EH (cell line): ENCODE measurements at regions not wholly inside any gene's neighbourhood (a gene's known extent, or its start where the extent isn't known, plus 50 kb on each side); places are given as distances from the start of the nearest gene placed in this dataset.
"Not testable (repeated sequence)": the region's sequence is repeated elsewhere in the genome, so short reads cannot be mapped to it uniquely, and the experiment has no call there.

Source experiments
- DNase-seq: peaks from one replicate; pipeline ENCODE4 v3.0.0-alpha.2; 2015; ENCODE audit warnings: low read depth

GRCh38 chr4:127383666-127384065 lies 249.1 kb upstream of the INTU start:
- DNase-seq, result no peak

- no peak for DNase-seq
Measured at GRCh38 chr4:127394516-127394915, 238.2 kb upstream of the INTU start.

- DNase-seq, result no peak
Measured at GRCh38 chr4:127400276-127400675, 232.5 kb upstream of the INTU start.

GRCh38 chr4:127400731-127401346 lies 231.9 kb upstream of the INTU start:
- DNase-seq, result peak; percentile 75

GRCh38 chr4:127403471-127404084 lies 229.2 kb upstream of the INTU start:
- no peak for DNase-seq

GRCh38 chr4:127406187-127406586 lies 226.6 kb upstream of the INTU start:
- no peak for DNase-seq

- DNase-seq, result not testable (repeated sequence)
Measured at GRCh38 chr4:127407572-127407971, 225.2 kb upstream of the INTU start.

GRCh38 chr4:127410201-127410600 lies 222.6 kb upstream of the INTU start:
- no peak for DNase-seq

GRCh38 chr4:127410644-127411043 lies 222.1 kb upstream of the INTU start:
- DNase-seq, result no peak

- no peak for DNase-seq
Measured at GRCh38 chr4:127414951-127415606, 217.7 kb upstream of the INTU start.

GRCh38 chr4:127416115-127416514 lies 216.6 kb upstream of the INTU start:
- DNase-seq, result no peak

- no peak for DNase-seq
Measured at GRCh38 chr4:127417885-127418535, 214.7 kb upstream of the INTU start.

GRCh38 chr4:127419431-127419830 lies 213.3 kb upstream of the INTU start:
- no peak for DNase-seq

GRCh38 chr4:127421437-127421836 lies 211.3 kb upstream of the INTU start:
- DNase-seq, result no peak

GRCh38 chr4:127425202-127425845 lies 207.4 kb upstream of the INTU start:
- DNase-seq, result no peak

GRCh38 chr4:127425851-127426250 lies 206.9 kb upstream of the INTU start:
- no peak for DNase-seq

GRCh38 chr4:127441571-127441970 lies 191.2 kb upstream of the INTU start:
- no peak for DNase-seq

GRCh38 chr4:127445471-127445870 lies 187.3 kb upstream of the INTU start:
- DNase-seq, result no peak

- DNase-seq, result peak; percentile 1
Measured at GRCh38 chr4:127446427-127446885, 186.3 kb upstream of the INTU start.

- no peak for DNase-seq
Measured at GRCh38 chr4:127448986-127449385, 183.8 kb upstream of the INTU start.

GRCh38 chr4:127449449-127449848 lies 183.3 kb upstream of the INTU start:
- no peak for DNase-seq

- no peak for DNase-seq
Measured at GRCh38 chr4:127450276-127450675, 182.5 kb upstream of the INTU start.
